Neural crest cell (in vitro differentiated cells): ENCODE measurements at regions not wholly inside any gene's neighbourhood (a gene's known extent, or its start where the extent isn't known, plus 50 kb on each side); places are given as distances from the start of the nearest gene placed in this dataset.

Experiments used
- DNase-seq: peaks from one replicate; pipeline ENCODE4 v3.0.0; 2021; ENCODE audit warnings: low read depth, mixed read lengths, low spot score
- H3K27ac Mint-ChIP-seq: one replicate; pipeline ENCODE4 v1.8.0; 2021; ENCODE audit warnings: mild to moderate bottlenecking, mixed read lengths; ENCODE audit not compliant: unreplicated experiment
- H3K27me3 Mint-ChIP-seq: 2 replicates; pipeline ENCODE4 v1.8.0; 2021; ENCODE audit warnings: low read depth, mild to moderate bottlenecking, mixed read lengths
- H3K36me3 Mint-ChIP-seq: 2 replicates; pipeline ENCODE4 v1.8.0; 2021; ENCODE audit warnings: low read depth, mild to moderate bottlenecking, mixed read lengths
- H3K4me1 Mint-ChIP-seq: 2 replicates; pipeline ENCODE4 v1.8.0; 2021; ENCODE audit warnings: mixed read lengths
- H3K4me3 Mint-ChIP-seq: one replicate; pipeline ENCODE4 v1.8.0; 2021; ENCODE audit warnings: mild to moderate bottlenecking, mixed read lengths
- H3K9me3 Mint-ChIP-seq: 2 replicates; pipeline ENCODE4 v1.8.0; 2021; ENCODE audit warnings: mixed read lengths
- CTCF ChIP-seq: fragments of 200-600 bp; sonication (generic); conservative IDR thresholded peaks from 2 replicates; pipeline ENCODE4 v1.5.0; 2021; ENCODE audit warnings: antibody characterized with exemption, mild to moderate bottlenecking

GRCh38 chr2:128379021-128380015 is 60.6 kb upstream of the HS6ST1 start:
- Mint-ChIP-seq H3K4me3 (peak overlapping the region; percentile 19), H3K27me3 (peaks cover 65% of the 10 kb centered on the region), H3K27ac (peak overlapping the region; percentile 57), H3K9me3 (no peaks in the 10 kb centered on the region), H3K4me1 (peaks cover 31% of the 10 kb centered on the region), H3K36me3 (no peaks in the 10 kb centered on the region)
- DNase-seq: no peak
- TF ChIP-seq CTCF: no peak

- Mint-ChIP-seq H3K36me3 (no peaks in the 10 kb centered on the region), H3K4me3 (no peak overlapping the region), H3K27ac (no peak overlapping the region), H3K9me3 (no peaks in the 10 kb centered on the region), H3K4me1 (peaks cover 31% of the 10 kb centered on the region), H3K27me3 (peaks cover 66% of the 10 kb centered on the region)
- no peak for DNase-seq
- TF ChIP-seq CTCF: no peak
Observed at GRCh38 chr2:128380061-128380889, 61.6 kb upstream of the HS6ST1 start.

- H3K36me3 Mint-ChIP-seq: no peaks in the 10 kb centered on the region
- peaks cover 67% of the 10 kb centered on the region for H3K27me3 Mint-ChIP-seq
- no peaks in the 10 kb centered on the region for H3K9me3 Mint-ChIP-seq
- peaks cover 32% of the 10 kb centered on the region for H3K4me1 Mint-ChIP-seq
- H3K27ac Mint-ChIP-seq: peak overlapping the region; percentile 59
- no peak overlapping the region for H3K4me3 Mint-ChIP-seq
- no peak for TF ChIP-seq CTCF
- peak; percentile 48 for DNase-seq
Observed at GRCh38 chr2:128380961-128381938, 62.6 kb upstream of the HS6ST1 start.

GRCh38 chr2:128384446-128384845 is 65.8 kb upstream of the HS6ST1 start:
- Mint-ChIP-seq H3K4me3 (no peak overlapping the region), H3K4me1 (peaks cover 26% of the 10 kb centered on the region), H3K27me3 (peaks cover 56% of the 10 kb centered on the region), H3K36me3 (no peaks in the 10 kb centered on the region), H3K9me3 (no peaks in the 10 kb centered on the region), H3K27ac (no peak overlapping the region)
- TF ChIP-seq CTCF: no peak
- no peak for DNase-seq

GRCh38 chr2:128384956-128385355 is 66.3 kb upstream of the HS6ST1 start:
- Mint-ChIP-seq H3K36me3 (no peaks in the 10 kb centered on the region), H3K4me1 (peaks cover 29% of the 10 kb centered on the region), H3K4me3 (no peak overlapping the region), H3K9me3 (no peaks in the 10 kb centered on the region), H3K27ac (no peak overlapping the region), H3K27me3 (peaks cover 60% of the 10 kb centered on the region)
- no peak for DNase-seq
- TF ChIP-seq CTCF: no peak
